IMR-90 (cell line): ENCODE measurements at regions not wholly inside any gene's neighbourhood (a gene's known extent, or its start where the extent isn't known, plus 50 kb on each side); places are given as distances from the start of the nearest gene placed in this dataset.

Experiments
- ATAC-seq: fragments of 200-7000 bp; cut with Tn5 transposase; 2 replicates; pipeline ENCODE4 v1.9.1; 2020; ENCODE audit warnings: low read depth, mild to moderate bottlenecking, moderate library complexity
- BruUV-seq: library from RNA; stranded (reverse); fragments of 400-500 nt; replicated peaks from 2 replicates; lab custom pipeline; 2021; lab: Mats Ljungman, UMichigan
- CTCF ChIA-PET: fragments of 300-600 bp; formaldehyde crosslinking; extraction: SDS; loops from one replicate; lab custom pipeline; 2021; ENCODE audit warnings: antibody characterized with exemption; lab: Yijun Ruan, JAX
- POLR2A ChIA-PET: fragments of 300-600 bp; sonication (Branson Sonifier 250); formaldehyde crosslinking; loops from one replicate; lab custom pipeline; 2022; ENCODE audit warnings: antibody characterized with exemption; ENCODE audit not compliant: unreplicated experiment; lab: Charles Lee
- DNase-seq: peaks from one replicate; pipeline ENCODE4 v3.0.0; 2013
- H2AFZ ChIP-seq: replicated peaks from 2 replicates; pipeline ENCODE3; 2013; ENCODE audit warnings: low read length, mild to moderate bottlenecking; ENCODE audit not compliant: poor library complexity
- H2AK5ac ChIP-seq: 2 replicates; pipeline ENCODE4 v1.6.1; 2013; ENCODE audit warnings: low read depth, low read length, inconsistent platforms
- H2AK9ac ChIP-seq: replicated peaks from 2 replicates; pipeline ENCODE3; 2013; ENCODE audit warnings: mild to moderate bottlenecking, low read depth, low read length, moderate library complexity; ENCODE audit not compliant: poor library complexity
- H2BK120ac ChIP-seq: 2 replicates; pipeline ENCODE4 v1.6.1; 2013; ENCODE audit warnings: low read depth, low read length, inconsistent platforms
- H2BK15ac ChIP-seq: 3 replicates; pipeline ENCODE4 v1.6.1; 2013; ENCODE audit warnings: low read depth, low read length, inconsistent platforms
- H2BK20ac ChIP-seq: 2 replicates; pipeline ENCODE4 v1.6.1; 2013; ENCODE audit warnings: low read depth, mild to moderate bottlenecking, inconsistent platforms, low read length, moderate library complexity
- H2BK5ac ChIP-seq: 2 replicates; pipeline ENCODE4 v1.6.1; 2013; ENCODE audit warnings: mild to moderate bottlenecking, low read depth, low read length, inconsistent platforms; ENCODE audit not compliant: poor library complexity, severe bottlenecking
- H3K14ac ChIP-seq: replicated peaks from 2 replicates; pipeline ENCODE4 v1.6.1; 2013; ENCODE audit warnings: low read depth, low read length, inconsistent platforms
- H3K18ac ChIP-seq: 2 replicates; pipeline ENCODE4 v1.6.1; 2013; ENCODE audit warnings: low read depth, low read length, control low read depth
- H3K23ac ChIP-seq: 2 replicates; pipeline ENCODE4 v1.6.1; 2013; ENCODE audit warnings: low read depth, low read length, inconsistent platforms
- H3K27ac ChIP-seq: 2 replicates; pipeline ENCODE4 v1.5.1; 2013; ENCODE audit warnings: mild to moderate bottlenecking, control low read depth, low read length; ENCODE audit not compliant: insufficient read depth
- H3K27me3 ChIP-seq: 2 replicates; pipeline ENCODE4 v1.6.1; 2013; ENCODE audit warnings: low read length; ENCODE audit not compliant: control insufficient read depth, insufficient read depth
- H3K36me3 ChIP-seq: 2 replicates; pipeline ENCODE4 v1.6.1; 2013; ENCODE audit warnings: low read length, mixed read lengths; ENCODE audit not compliant: control insufficient read depth, insufficient read depth
- H3K4ac ChIP-seq: 2 replicates; pipeline ENCODE4 v1.6.1; 2013; ENCODE audit warnings: low read depth, low read length, inconsistent platforms
- H3K4me1 ChIP-seq: 2 replicates; pipeline ENCODE4 v1.6.1; 2013; ENCODE audit warnings: low read length, mixed read lengths; ENCODE audit not compliant: control insufficient read depth, insufficient read depth
- H3K4me2 ChIP-seq: 2 replicates; pipeline ENCODE4 v1.6.1; 2013; ENCODE audit warnings: low read depth, mild to moderate bottlenecking, control low read depth, low read length, moderate library complexity
- H3K4me3 ChIP-seq: 2 replicates; pipeline ENCODE4 v1.5.1; 2013; ENCODE audit warnings: low read depth, mild to moderate bottlenecking, control low read depth, low read length, moderate library complexity; ENCODE audit not compliant: insufficient read depth
- H3K56ac ChIP-seq: 2 replicates; pipeline ENCODE4 v1.6.1; 2013; ENCODE audit warnings: low read length, inconsistent platforms; ENCODE audit not compliant: insufficient read depth; ENCODE audit errors: extremely low read depth
- H3K79me1 ChIP-seq, 2 experiments: 2 replicates each; pipeline ENCODE4 v1.6.1; 2013; ENCODE audit warnings: low read length in 2 of 2, inconsistent platforms in 1 of 2, low read depth in 1 of 2
- H3K9ac ChIP-seq: 2 replicates; pipeline ENCODE4 v1.6.1; 2013; ENCODE audit warnings: low read depth, low read length, control low read depth
- H3K9me1 ChIP-seq: 2 replicates; pipeline ENCODE4 v1.6.1; 2013; ENCODE audit warnings: low read length, inconsistent platforms; ENCODE audit not compliant: insufficient read depth
- H3K9me3 ChIP-seq: 2 replicates; pipeline ENCODE4 v1.6.1; 2013; ENCODE audit warnings: low read length; ENCODE audit not compliant: control insufficient read depth, insufficient read depth
- H4K20me1 ChIP-seq: 2 replicates; pipeline ENCODE4 v1.6.1; 2013; ENCODE audit warnings: low read length, inconsistent platforms; ENCODE audit not compliant: insufficient read depth
- H4K5ac ChIP-seq: 2 replicates; pipeline ENCODE4 v1.6.1; 2013; ENCODE audit warnings: mild to moderate bottlenecking, low read depth, low read length, control low read depth
- H4K8ac ChIP-seq, 2 experiments: 2 replicates each; pipeline ENCODE4 v1.6.1; 2013; ENCODE audit warnings: low read depth in 2 of 2, low read length in 2 of 2, control low read depth in 1 of 2, inconsistent platforms in 1 of 2
- H4K91ac ChIP-seq: 2 replicates; pipeline ENCODE4 v1.6.1; 2013; ENCODE audit warnings: low read depth, low read length, inconsistent platforms; ENCODE audit not compliant: insufficient read depth
- BHLHE40 ChIP-seq: fragments of 150-350 bp; IDR thresholded peaks from 2 replicates; pipeline ENCODE4 v1.6.1; 2016; ENCODE audit warnings: mild to moderate bottlenecking, low read depth, low read length
- CEBPB ChIP-seq: IDR thresholded peaks from 2 replicates; pipeline ENCODE4 v1.6.1; 2012; ENCODE audit warnings: low read depth, low read length, improper control_type of control experiment
- CHD1 ChIP-seq: IDR thresholded peaks from 2 replicates; pipeline ENCODE4 v1.6.1; 2012; ENCODE audit warnings: low read depth, low read length, improper control_type of control experiment
- FOS ChIP-seq: fragments of 150-350 bp; IDR thresholded peaks from 2 replicates; pipeline ENCODE4 v1.6.1; 2016; ENCODE audit warnings: low read depth, low read length
- MAFK ChIP-seq: IDR thresholded peaks from 2 replicates; pipeline ENCODE4 v1.6.1; 2012; ENCODE audit warnings: low read depth, low read length, improper control_type of control experiment
- NFE2L2 ChIP-seq: fragments of 150-350 bp; IDR thresholded peaks from 2 replicates; pipeline ENCODE4 v1.6.1; 2016; ENCODE audit warnings: low read depth, mild to moderate bottlenecking, low read length
- POLR2A ChIP-seq: IDR thresholded peaks from 2 replicates; pipeline ENCODE4 v1.6.1; 2012; ENCODE audit warnings: mild to moderate bottlenecking, low read depth, low read length
- RAD21 ChIP-seq: IDR thresholded peaks from 2 replicates; pipeline ENCODE4 v1.6.1; 2012; ENCODE audit warnings: low read length, improper control_type of control experiment
- RFX5 ChIP-seq: IDR thresholded peaks from 2 replicates; pipeline ENCODE4 v1.8.0; 2012; ENCODE audit warnings: low read depth, mild to moderate bottlenecking, low read length, moderate library complexity
- SMC3 ChIP-seq: fragments of 150-350 bp; IDR thresholded peaks from 2 replicates; pipeline ENCODE4 v1.6.1; 2016; ENCODE audit warnings: low read depth, mild to moderate bottlenecking, antibody characterized with exemption, low read length, moderate library complexity
- WGBS, 2 experiments: methylation state at CpG; one replicate each; pipeline versions ENCODE4 v1.1.5 to v1.1.7; 2013; ENCODE audit warnings: missing lambda C conversion rate in 2 of 2; ENCODE audit not compliant: insufficient read length in 1 of 2; ENCODE audit errors: extremely low coverage in 2 of 2; 5-methylcytosine and 5-hydroxymethylcytosine counted together
- dilution Hi-C: fragments of 300-500 bp; cut with HindIII; formaldehyde crosslinking; loops from one replicate; pipeline ENCODE4 v1.14.3; 2018; ENCODE audit warnings: low sequenced_read_pairs; ENCODE audit not compliant: unreplicated experiment
- in situ Hi-C: fragments of 300-500 bp; cut with MboI; formaldehyde crosslinking; loops from 3 replicates; pipeline ENCODE4 v1.14.3; 2019; ENCODE audit warnings: low sequenced_read_pairs, inconsistent platforms, mixed read lengths
- intact Hi-C: fragments of 100-400 bp; cut with micrococcal nuclease; formaldehyde crosslinking; loops from 2 replicates; pipeline ENCODE4 v1.10.0; 2022
- TF ChIP-seq, protein P1 (sequence below): conservative IDR thresholded peaks from 2 replicates; pipeline ENCODE4 v1.5.1; 2012; ENCODE audit warnings: mild to moderate bottlenecking, low read depth, low read length, improper control_type of control experiment
- TF ChIP-seq, protein P2 (sequence below): fragments of 150-350 bp; IDR thresholded peaks from 2 replicates; pipeline ENCODE4 v1.6.1; 2017; ENCODE audit warnings: mild to moderate bottlenecking, antibody characterized with exemption, low read length, low read depth

DNA sequence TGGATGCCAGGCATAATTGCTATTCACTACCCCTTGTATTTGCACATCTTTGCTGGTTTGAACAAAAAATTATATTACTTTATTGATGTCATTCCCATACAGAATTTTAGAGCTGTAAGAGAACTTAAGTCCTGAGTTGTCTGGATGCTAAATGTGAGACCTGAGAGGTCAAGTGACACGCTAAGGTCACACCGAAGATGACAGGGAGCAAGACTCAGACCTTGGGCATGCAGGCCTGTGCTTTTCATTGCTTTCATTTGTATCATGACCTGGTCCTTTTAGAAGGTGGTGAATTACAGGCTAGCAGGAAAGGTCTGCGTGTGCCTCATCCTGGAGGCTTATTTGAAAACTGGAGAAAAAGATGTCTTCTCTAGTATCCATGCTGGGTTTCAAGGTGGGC, 312.0 kb upstream of the RASGRP1 start:
- no peak for ATAC-seq

More for the DNA sequence above, 312.0 kb upstream of the RASGRP1 start:
- Histone ChIP-seq H2AK5ac (peak overlapping the region; percentile 75; the same call in 1 of the 2 replicates), H3K4me1 (peaks cover 23% of the 10 kb centered on the region), H2BK120ac (peak overlapping the region; percentile 95), H3K27me3 (no peaks in the 10 kb centered on the region), H4K91ac (peak overlapping the region; percentile 83), H4K5ac (peak overlapping the region; percentile 58), H3K9ac (no peak overlapping the region; the same call in 1 of the 2 replicates), H3K4me3 (no peak overlapping the region), H4K20me1 (no peaks in the 10 kb centered on the region), H2AFZ (peak overlapping the region; percentile 38), H3K56ac (no peak overlapping the region), H2BK5ac (peak overlapping the region; percentile 64), H2BK15ac (peak overlapping the region; percentile 55; the same call in 2 of the 3 replicates), H3K18ac (peak overlapping the region; percentile 59), H3K9me3 (no peaks in the 10 kb centered on the region), H3K36me3 (no peaks in the 10 kb centered on the region), H3K9me1 (peaks cover 24% of the 10 kb centered on the region), H2BK20ac (peak overlapping the region; percentile 82), H3K4me2 (no peak overlapping the region), H3K27ac (peak overlapping the region; percentile 80), H3K14ac (peak overlapping the region; percentile 81), H3K4ac (peak overlapping the region; percentile 81), H3K23ac (peak overlapping the region; percentile 77; the same call in 1 of the 2 replicates), H3K79me1 (peaks cover 0 to 4% of the 10 kb centered on the region in 2 experiments; a peak in 1 of 4 replicates), H2AK9ac (no peak overlapping the region), H4K8ac (peak overlapping the region; percentile 15 to 59; a peak in 3 of 4 replicates)
- in situ Hi-C loops = no loop called here
- TF ChIP-seq RFX5 (no peak), NFE2L2 (no peak), RAD21 (no peak), BHLHE40 (no peak), FOS (no peak), CHD1 (no peak), SMC3 (no peak), CEBPB (no peak), POLR2A (no peak), MAFK (no peak)
- TF ChIP-seq, protein P1, sequence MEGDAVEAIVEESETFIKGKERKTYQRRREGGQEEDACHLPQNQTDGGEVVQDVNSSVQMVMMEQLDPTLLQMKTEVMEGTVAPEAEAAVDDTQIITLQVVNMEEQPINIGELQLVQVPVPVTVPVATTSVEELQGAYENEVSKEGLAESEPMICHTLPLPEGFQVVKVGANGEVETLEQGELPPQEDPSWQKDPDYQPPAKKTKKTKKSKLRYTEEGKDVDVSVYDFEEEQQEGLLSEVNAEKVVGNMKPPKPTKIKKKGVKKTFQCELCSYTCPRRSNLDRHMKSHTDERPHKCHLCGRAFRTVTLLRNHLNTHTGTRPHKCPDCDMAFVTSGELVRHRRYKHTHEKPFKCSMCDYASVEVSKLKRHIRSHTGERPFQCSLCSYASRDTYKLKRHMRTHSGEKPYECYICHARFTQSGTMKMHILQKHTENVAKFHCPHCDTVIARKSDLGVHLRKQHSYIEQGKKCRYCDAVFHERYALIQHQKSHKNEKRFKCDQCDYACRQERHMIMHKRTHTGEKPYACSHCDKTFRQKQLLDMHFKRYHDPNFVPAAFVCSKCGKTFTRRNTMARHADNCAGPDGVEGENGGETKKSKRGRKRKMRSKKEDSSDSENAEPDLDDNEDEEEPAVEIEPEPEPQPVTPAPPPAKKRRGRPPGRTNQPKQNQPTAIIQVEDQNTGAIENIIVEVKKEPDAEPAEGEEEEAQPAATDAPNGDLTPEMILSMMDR = no peak
- TF ChIP-seq, protein P2, sequence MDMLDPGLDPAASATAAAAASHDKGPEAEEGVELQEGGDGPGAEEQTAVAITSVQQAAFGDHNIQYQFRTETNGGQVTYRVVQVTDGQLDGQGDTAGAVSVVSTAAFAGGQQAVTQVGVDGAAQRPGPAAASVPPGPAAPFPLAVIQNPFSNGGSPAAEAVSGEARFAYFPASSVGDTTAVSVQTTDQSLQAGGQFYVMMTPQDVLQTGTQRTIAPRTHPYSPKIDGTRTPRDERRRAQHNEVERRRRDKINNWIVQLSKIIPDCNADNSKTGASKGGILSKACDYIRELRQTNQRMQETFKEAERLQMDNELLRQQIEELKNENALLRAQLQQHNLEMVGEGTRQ = no peak
- POLR2A ChIA-PET = no interaction called here
- intact Hi-C loops = no loop called here
- dilution Hi-C loops = no loop called here
- no TSS peak for BruUV-seq
- WGBS, 2 experiments = 100% methylated on average over 1 of the region's 3 CpGs; no CpG with 5 or more reads in 1 of the 2 experiments
- CTCF ChIA-PET = no interaction called here
- peak; percentile 45 for DNase-seq
